Stomach (tissue), 8 donors: ENCODE measurements at regions not wholly inside any gene's neighbourhood (a gene's known extent, or its start where the extent isn't known, plus 50 kb on each side); places are given as distances from the start of the nearest gene placed in this dataset.

Experiments used
- DNase-seq, 2 donors: peaks; one replicate each; pipeline versions ENCODE4 v3.0.0 to v3.0.0-alpha.2; 2013 to 2019
- H3K27ac ChIP-seq, 5 donors: fragments of 200-600 bp in 4 of 5; sonication (generic) in 4 of 5; one replicate each; pipeline ENCODE4 v1.5.1; 2013 to 2019; ENCODE audit warnings: mild to moderate bottlenecking in 1 of 5, moderate library complexity in 1 of 5
- H3K27me3 ChIP-seq, 3 donors: fragments of 200-600 bp; sonication (generic); one replicate each; pipeline ENCODE4 v1.5.1; 2017 to 2019; ENCODE audit warnings: mixed run types in 1 of 3
- H3K36me3 ChIP-seq, 4 donors: fragments of 200-600 bp; sonication (generic); 1 replicate in 3 of 4; 2 replicates in 1 of 4; pipeline ENCODE4 v1.5.1; 2016 to 2019
- H3K4me1 ChIP-seq, 4 donors: fragments of 200-600 bp; sonication (generic); one replicate each; pipeline ENCODE4 v1.5.1; 2016 to 2019
- H3K4me3 ChIP-seq, 4 donors: fragments of 200-600 bp; sonication (generic) in 3 of 4; one replicate each; pipeline ENCODE4 v1.5.1; 2016 to 2019; ENCODE audit warnings: mild to moderate bottlenecking in 1 of 4
- H3K9me3 ChIP-seq, 4 donors: fragments of 200-600 bp; sonication (generic); one replicate each; pipeline ENCODE4 v1.5.1; 2016 to 2019
- CTCF ChIP-seq, 7 experiments: fragments of 450-650 bp in 4 of 7; fragments of 200-600 bp in 3 of 7; sonication (generic) in 3 of 7; IDR thresholded peaks; one replicate each; pipeline ENCODE4 v1.5.1; 2016 to 2019; ENCODE audit warnings: antibody characterized with exemption in 7 of 7, control low read depth in 2 of 7, mild to moderate bottlenecking in 1 of 7
- EP300 ChIP-seq: sonication (generic); formaldehyde crosslinking; IDR thresholded peaks from one replicate; pipeline ENCODE4 v1.6.1; 2017; ENCODE audit warnings: antibody characterized with exemption
- POLR2A ChIP-seq, 4 donors: fragments of 450-650 bp; IDR thresholded peaks; one replicate each; pipeline ENCODE4 v1.6.1; 2016; ENCODE audit warnings: antibody characterized with exemption in 4 of 4, control low read depth in 2 of 4, mild to moderate bottlenecking in 1 of 4, moderate library complexity in 1 of 4
- POLR2AphosphoS5 ChIP-seq, 3 donors: sonication (generic); formaldehyde crosslinking; IDR thresholded peaks; one replicate each; pipeline ENCODE4 v1.6.1; 2016; ENCODE audit warnings: antibody characterized with exemption in 3 of 3
- WGBS, 5 donors: extraction: QIAGEN DNeasy Blood & Tissue Kit in 3 of 5; methylation state at CpG; one replicate each; pipeline versions ENCODE4 v1.1.5 to v1.1.7; 2013 to 2018; 5-methylcytosine and 5-hydroxymethylcytosine counted together
- intact Hi-C: fragments of 100-400 bp; cut with DNase I; formaldehyde crosslinking; loops from one replicate; pipeline ENCODE4 v1.15.1; 2023; ENCODE audit warnings: low total_unique reads
- donor health status: healthy with polysubstance abuse.
- donor health status: Bipolar disorder and iron deficiency.
- donor health status: healthy.

- WGBS, 5 donors: 7 to 25% (median 20%) methylated on average over 1 of the region's 1 CpG
- TF ChIP-seq EP300: no peak
- no peak for TF ChIP-seq CTCF (IDR thresholded peaks at IDR 0.05)
- no peak for TF ChIP-seq POLR2AphosphoS5 (IDR thresholded peaks at IDR 0.05)
- TF ChIP-seq POLR2A (IDR thresholded peaks at IDR 0.05): no peak
Observed at GRCh38 chr6:67411036-67411435, 1224.0 kb upstream of the ADGRB3 start.

GRCh38 chr6:67394254-67394653 is 1240.8 kb upstream of the ADGRB3 start:
- WGBS, 5 donors: 19 to 66% (median 37%) methylated on average over 2 of the region's 2 CpGs
- DNase-seq: no peak

More at GRCh38 chr6:67411036-67411435, 1224.0 kb upstream of the ADGRB3 start:
- Histone ChIP-seq H3K36me3 (no peaks in the 10 kb centered on the region), H3K4me1 (no peaks in the 10 kb centered on the region), H3K27me3 (no peaks in the 10 kb centered on the region), H3K4me3 (no peak overlapping the region), H3K27ac (no peak overlapping the region), H3K9me3 (peaks cover 0 to 4% (median 1%) of the 10 kb centered on the region in 4 donors)
- intact Hi-C loops: no loop called here
- DNase-seq: no peak

GRCh38 chr6:67393356-67393755 is 1241.7 kb upstream of the ADGRB3 start:
- H3K4me3 ChIP-seq: no peak overlapping the region
- peaks cover 0 to 5% (median 2%) of the 10 kb centered on the region in 4 donors for H3K9me3 ChIP-seq
- TF ChIP-seq CTCF (IDR thresholded peaks at IDR 0.05) (no peak), EP300 (no peak), POLR2AphosphoS5 (IDR thresholded peaks at IDR 0.05) (no peak), POLR2A (IDR thresholded peaks at IDR 0.05) (no peak)
- intact Hi-C loops: no loop called here
- no peaks in the 10 kb centered on the region for H3K36me3 ChIP-seq
- DNase-seq: no peak
- H3K27me3 ChIP-seq: no peaks in the 10 kb centered on the region
- H3K4me1 ChIP-seq: no peaks in the 10 kb centered on the region
- 42 to 83% (median 79%) methylated on average over 1 of the region's 1 CpG for WGBS, 5 donors
- no peak overlapping the region for H3K27ac ChIP-seq

More at GRCh38 chr6:67394254-67394653, 1240.8 kb upstream of the ADGRB3 start:
- Histone ChIP-seq H3K36me3 (no peaks in the 10 kb centered on the region), H3K4me3 (no peak overlapping the region), H3K27me3 (no peaks in the 10 kb centered on the region), H3K9me3 (peaks cover 0 to 5% (median 2%) of the 10 kb centered on the region in 4 donors), H3K27ac (no peak overlapping the region), H3K4me1 (no peaks in the 10 kb centered on the region)
- intact Hi-C loops: no loop called here
- TF ChIP-seq POLR2A (IDR thresholded peaks at IDR 0.05) (no peak), EP300 (no peak), CTCF (IDR thresholded peaks at IDR 0.05) (no peak), POLR2AphosphoS5 (IDR thresholded peaks at IDR 0.05) (no peak)

- intact Hi-C loops: no loop called here
- TF ChIP-seq EP300: no peak
- TF ChIP-seq POLR2AphosphoS5 (IDR thresholded peaks at IDR 0.05): no peak
- no peak for TF ChIP-seq POLR2A (IDR thresholded peaks at IDR 0.05)
- TF ChIP-seq CTCF (IDR thresholded peaks at IDR 0.05): no peak
- Histone ChIP-seq H3K27me3 (no peaks in the 10 kb centered on the region), H3K9me3 (peaks cover 0 to 5% (median 2%) of the 10 kb centered on the region in 4 donors), H3K36me3 (no peaks in the 10 kb centered on the region), H3K27ac (no peak overlapping the region), H3K4me1 (no peaks in the 10 kb centered on the region), H3K4me3 (no peak overlapping the region)
- DNase-seq: no peak
- WGBS, 5 donors: 19 to 41% (median 33%) methylated on average over 2 of the region's 2 CpGs
Observed at GRCh38 chr6:67391955-67392354, 1243.1 kb upstream of the ADGRB3 start.
